ENCODE measurements at regions not wholly inside any gene's neighbourhood (a gene's known extent, or its start where the extent isn't known, plus 50 kb on each side); places are given as distances from the start of the nearest gene placed in this dataset.
A peak's percentile ranks its signal among the peaks of the same experiment; 100 is the strongest.

DNA sequence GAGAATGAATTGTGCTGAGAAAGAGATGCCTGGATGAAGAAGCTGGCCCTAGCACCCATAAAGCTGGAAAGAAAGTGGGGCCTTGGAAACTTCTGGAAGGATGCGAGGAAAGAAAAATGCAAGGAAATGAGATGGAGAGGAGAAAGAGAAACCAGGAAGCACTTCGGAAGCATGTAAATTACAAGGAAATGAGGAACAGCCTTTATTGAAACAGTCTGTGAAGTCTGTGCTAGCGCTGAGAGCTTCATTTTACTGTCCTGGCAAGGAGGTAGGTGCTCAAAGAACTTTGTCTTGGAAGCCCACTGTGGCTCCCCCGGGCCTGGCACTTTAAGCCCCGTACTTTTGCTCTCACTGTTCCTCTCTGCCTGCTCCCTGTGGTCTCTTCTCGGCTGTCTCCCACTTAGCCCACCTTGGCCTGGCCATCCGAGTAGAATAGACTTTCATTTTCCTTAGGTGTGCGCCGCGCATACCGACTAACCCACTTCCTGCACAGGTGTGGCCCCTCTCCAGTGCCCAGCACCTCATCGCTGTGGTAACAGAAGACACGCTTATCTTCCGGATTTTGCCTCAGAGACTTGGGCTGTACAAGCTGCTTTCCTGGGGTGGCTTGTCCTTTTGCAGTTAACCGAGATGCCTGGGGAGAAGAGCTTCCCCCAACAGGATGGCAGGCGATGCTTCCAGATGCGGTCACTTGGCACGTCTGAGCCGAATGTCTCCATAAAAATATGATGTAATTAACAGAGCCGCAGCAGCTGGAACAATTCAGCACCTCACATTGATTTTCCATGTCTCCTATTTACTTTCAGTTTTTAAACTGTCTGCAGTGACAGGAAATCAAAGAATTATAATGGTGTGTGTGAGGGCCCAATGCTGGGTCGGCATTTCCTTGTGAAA lies 199.6 kb downstream of the HRH4 start:
- Histone ChIP-seq H3K36me3 (no peaks in the 10 kb centered on the region), H3K27ac (no peak overlapping the region), H3K9me3 (no peaks in the 10 kb centered on the region), H3K4me1 (ENCODE audit: control insufficient read depth in 1 of 2, insufficient read depth in 1 of 2, low read depth in 1 of 2, low read length in 1 of 2) (peaks cover 8 to 10% of the 10 kb centered on the region in 2 experiments), H3K4me3 (ENCODE audit: low read depth in 1 of 2, low read length in 1 of 2) (peak overlapping the region; percentile 21 to 31), H3K27me3 (peaks cover 8% of the 10 kb centered on the region)
- TF ChIP-seq CTCF (IDR thresholded peaks at IDR 0.05), result no peak

- no peaks in the 10 kb centered on the region for H3K9me3 ChIP-seq
- peaks cover 8 to 10% of the 10 kb centered on the region in 2 experiments for H3K4me1 ChIP-seq (ENCODE audit: control insufficient read depth in 1 of 2, insufficient read depth in 1 of 2, low read depth in 1 of 2, low read length in 1 of 2)
- no peaks in the 10 kb centered on the region for H3K36me3 ChIP-seq
- H3K27me3 ChIP-seq, result peaks cover 8% of the 10 kb centered on the region
- H3K27ac ChIP-seq, result no peak overlapping the region
- no peak for TF ChIP-seq CTCF (IDR thresholded peaks at IDR 0.05)
- no peak overlapping the region for H3K4me3 ChIP-seq (ENCODE audit: low read depth in 1 of 2, low read length in 1 of 2)
These were observed 200.5 kb downstream of the HRH4 start for GRCh38 chr18:24660956-24661355.

DNA sequence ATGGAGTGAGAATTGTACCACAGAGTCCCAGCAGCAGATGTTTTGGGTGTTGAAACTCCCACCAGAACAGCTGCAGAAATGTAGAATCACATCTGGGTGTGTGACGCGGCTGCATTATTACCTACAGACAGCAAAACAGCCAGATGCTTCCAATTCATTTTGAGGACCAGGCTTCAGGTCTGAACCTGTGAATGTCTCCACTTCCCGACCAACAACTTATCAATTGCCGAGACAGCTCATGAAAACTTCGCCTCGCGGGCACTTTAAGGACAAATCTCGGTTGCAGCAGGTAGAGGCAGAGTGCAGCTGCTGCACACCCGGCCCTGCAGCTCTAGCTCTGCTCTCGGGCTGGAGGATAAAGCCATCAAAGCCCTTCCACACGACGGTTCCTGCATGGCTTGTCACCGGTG lies 202.0 kb downstream of the HRH4 start:
- Histone ChIP-seq H3K4me1 (ENCODE audit: control insufficient read depth in 1 of 2, insufficient read depth in 1 of 2, low read depth in 1 of 2, low read length in 1 of 2) (peaks cover 8 to 10% of the 10 kb centered on the region in 2 experiments), H3K4me3 (ENCODE audit: low read depth in 1 of 2, low read length in 1 of 2) (no peak overlapping the region), H3K36me3 (no peaks in the 10 kb centered on the region)

DNA sequence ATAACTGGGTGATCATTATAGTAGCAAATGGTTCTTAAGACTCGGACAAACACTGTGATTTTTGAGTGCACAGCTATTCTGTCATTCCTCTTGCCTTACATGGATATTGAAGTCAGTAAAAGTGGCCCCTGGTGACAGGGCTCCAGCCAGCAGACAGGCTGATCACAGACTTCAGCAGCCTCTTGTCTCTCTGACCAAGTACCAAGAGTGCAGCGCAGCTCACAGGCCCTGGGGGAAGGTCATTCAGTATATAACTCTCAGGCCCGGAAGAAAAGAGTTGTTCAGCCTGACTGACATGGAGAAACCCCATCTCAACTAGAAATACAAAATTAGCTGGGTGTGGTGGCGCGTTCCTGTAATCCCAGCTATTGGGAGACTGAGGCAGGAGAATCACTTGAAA lies 202.6 kb downstream of the HRH4 start:
- Histone ChIP-seq H3K9me3 (no peaks in the 10 kb centered on the region), H3K4me1 (ENCODE audit: control insufficient read depth in 1 of 2, insufficient read depth in 1 of 2, low read depth in 1 of 2, low read length in 1 of 2) (peaks cover 8 to 10% of the 10 kb centered on the region in 2 experiments), H3K27me3 (peaks cover 8% of the 10 kb centered on the region), H3K36me3 (no peaks in the 10 kb centered on the region), H3K27ac (no peak overlapping the region), H3K4me3 (ENCODE audit: low read depth in 1 of 2, low read length in 1 of 2) (no peak overlapping the region)
- no peak for TF ChIP-seq CTCF (IDR thresholded peaks at IDR 0.05)

More for the DNA sequence above, 202.0 kb downstream of the HRH4 start:
- Histone ChIP-seq H3K27me3 (peaks cover 8% of the 10 kb centered on the region), H3K27ac (no peak overlapping the region), H3K9me3 (no peaks in the 10 kb centered on the region)
- TF ChIP-seq CTCF (IDR thresholded peaks at IDR 0.05), result no peak

DNA sequence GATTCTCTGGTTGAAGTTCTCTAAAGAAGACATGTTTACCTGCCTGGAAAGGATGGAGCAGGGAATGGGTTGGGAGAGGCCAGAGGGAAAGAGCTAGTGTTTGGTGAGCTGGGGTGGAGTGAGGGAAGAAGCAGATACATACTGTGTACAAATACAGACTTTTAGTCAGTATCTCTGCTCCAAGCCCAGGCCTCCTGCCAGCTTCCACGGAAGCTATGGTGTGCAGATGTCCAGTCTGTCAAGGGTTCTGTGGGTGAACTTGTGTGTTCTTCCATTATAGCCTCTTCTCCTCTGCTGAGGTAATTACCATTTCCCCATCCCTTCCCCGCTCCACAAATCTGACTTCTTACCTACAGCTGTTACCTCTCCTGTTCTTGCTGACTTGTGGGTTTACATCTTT lies 208.6 kb downstream of the HRH4 start:
- Histone ChIP-seq H3K9me3 (no peaks in the 10 kb centered on the region), H3K36me3 (no peaks in the 10 kb centered on the region), H3K4me1 (ENCODE audit: control insufficient read depth in 1 of 2, insufficient read depth in 1 of 2, low read depth in 1 of 2, low read length in 1 of 2) (no peaks in the 10 kb centered on the region), H3K4me3 (ENCODE audit: low read depth in 1 of 2, low read length in 1 of 2) (no peak overlapping the region), H3K27me3 (no peaks in the 10 kb centered on the region), H3K27ac (no peak overlapping the region)
- TF ChIP-seq CTCF (IDR thresholded peaks at IDR 0.05), result no peak

Measured in neutrophil (primary cell).